22Rv1 (cell line): ENCODE measurements at regions not wholly inside any gene's neighbourhood (a gene's known extent, or its start where the extent isn't known, plus 50 kb on each side); places are given as distances from the start of the nearest gene placed in this dataset.

Experiments used
- H3K27ac ChIP-seq: fragments of 450-650 bp; 2 replicates; pipeline ENCODE4 v1.5.1; 2017
- CTCF ChIP-seq: fragments of 450-650 bp; IDR thresholded peaks from 2 replicates; pipeline ENCODE4 v1.5.1; 2017; ENCODE audit warnings: mild to moderate bottlenecking
- ZFX ChIP-seq: fragments of 450-650 bp; IDR thresholded peaks from 2 replicates; pipeline ENCODE4 v1.6.1; 2017; ENCODE audit warnings: antibody characterized with exemption, borderline replicate concordance

GRCh38 chr18:56165601-56166355 lies 472.6 kb downstream of the TXNL1 start:
- no peak for TF ChIP-seq CTCF
- TF ChIP-seq ZFX: no peak
- H3K27ac ChIP-seq: no peak overlapping the region

- TF ChIP-seq CTCF (no peak), ZFX (no peak)
- no peak overlapping the region for H3K27ac ChIP-seq
Measured at GRCh38 chr18:56162311-56163265, 475.8 kb downstream of the TXNL1 start.

DNA sequence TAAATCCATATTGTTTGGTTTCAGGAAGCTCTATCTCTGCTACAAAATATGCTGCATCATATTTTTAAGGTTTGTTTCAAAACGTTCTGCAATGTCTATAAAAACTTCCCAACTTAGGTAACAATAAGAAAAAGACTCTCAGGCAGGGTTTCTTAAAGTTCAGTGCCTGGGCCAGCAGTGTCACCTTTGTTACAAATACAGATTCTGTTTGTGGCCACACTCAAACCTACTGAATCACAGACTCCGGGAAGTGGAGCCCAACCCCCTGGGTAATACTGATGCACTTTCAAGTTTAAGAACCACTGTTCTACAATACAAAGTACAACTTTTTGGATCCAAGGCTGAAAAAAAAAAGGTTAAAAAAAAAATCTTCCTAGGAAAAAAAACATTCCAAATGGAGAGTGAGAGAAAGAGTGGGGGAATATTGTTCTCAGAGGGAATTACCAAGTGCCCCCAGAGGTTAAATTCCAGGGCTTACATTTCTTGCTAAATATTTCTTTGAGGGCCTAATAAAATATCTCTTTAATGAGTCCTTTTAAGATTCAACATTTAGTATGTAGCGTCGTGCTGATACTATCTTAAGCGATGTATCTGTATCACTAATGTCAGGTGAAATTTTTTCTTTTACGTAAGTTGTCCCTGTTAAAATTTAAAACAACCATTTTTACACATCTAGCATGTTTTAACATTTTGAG lies 476.7 kb downstream of the TXNL1 start:
- TF ChIP-seq CTCF (no peak), ZFX (no peak)
- no peak overlapping the region for H3K27ac ChIP-seq

DNA sequence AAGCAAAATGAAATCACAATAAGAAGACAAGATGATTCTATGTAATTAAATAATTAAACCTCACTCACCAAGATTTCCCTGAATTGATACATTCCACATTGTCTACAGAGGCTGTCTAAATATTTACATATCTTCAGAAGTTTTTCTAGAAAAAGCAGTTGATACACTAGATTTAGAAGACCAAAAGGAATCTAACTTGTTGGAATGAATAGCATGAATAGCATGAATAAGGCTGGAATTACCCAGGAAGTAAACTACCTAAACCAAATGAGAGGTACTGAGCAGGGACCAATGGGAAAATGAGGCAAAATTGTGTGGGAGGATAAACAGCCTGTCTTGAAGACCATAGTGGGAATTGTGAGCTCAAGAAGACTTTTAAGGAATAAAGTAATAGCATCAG lies 479.7 kb downstream of the TXNL1 start:
- H3K27ac ChIP-seq: no peak overlapping the region
- TF ChIP-seq CTCF: no peak
- TF ChIP-seq ZFX: no peak

- H3K27ac ChIP-seq: no peak overlapping the region
- no peak for TF ChIP-seq ZFX
- no peak for TF ChIP-seq CTCF
Measured at GRCh38 chr18:56157541-56157940, 480.9 kb downstream of the TXNL1 start.

DNA sequence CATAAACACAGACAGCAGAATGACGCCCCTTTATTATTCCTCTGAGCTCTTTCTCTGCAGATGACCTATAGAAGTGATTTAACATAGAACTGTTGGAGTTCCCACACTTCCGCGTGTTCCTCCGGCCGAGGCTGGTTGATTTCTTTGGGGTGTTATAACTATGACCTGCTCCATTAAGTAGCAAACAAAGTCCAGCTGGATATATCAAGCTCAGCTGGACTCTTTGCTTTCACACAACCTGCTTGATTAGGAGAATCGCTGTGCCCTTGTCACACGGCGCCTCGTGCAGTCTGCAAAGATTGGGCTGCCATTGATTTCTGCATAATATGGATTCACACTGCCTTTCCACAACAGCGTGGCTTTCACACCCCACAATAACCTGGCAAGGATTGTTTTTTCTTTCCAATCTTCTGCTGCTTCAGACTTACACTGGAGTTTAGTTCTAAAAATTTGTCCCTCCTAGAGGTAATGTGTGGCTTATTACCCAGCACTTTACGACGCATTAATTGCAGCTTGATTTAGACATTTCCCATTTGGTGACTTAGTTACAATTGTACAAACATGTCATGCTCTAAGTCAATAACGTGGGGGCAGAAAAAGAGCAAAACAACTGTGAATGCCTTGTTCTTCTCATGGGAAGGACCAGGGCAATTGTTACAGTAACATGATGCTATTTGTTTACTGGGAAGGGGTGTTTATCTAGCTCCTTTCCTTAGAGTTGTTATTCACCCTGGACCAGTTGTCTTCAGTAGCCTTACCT lies 485.7 kb downstream of the TXNL1 start:
- no peak overlapping the region for H3K27ac ChIP-seq
- TF ChIP-seq CTCF (no peak), ZFX (no peak)
